ENCODE measurements at regions not wholly inside any gene's neighbourhood (a gene's known extent, or its start where the extent isn't known, plus 50 kb on each side); places are given as distances from the start of the nearest gene placed in this dataset.

DNA sequence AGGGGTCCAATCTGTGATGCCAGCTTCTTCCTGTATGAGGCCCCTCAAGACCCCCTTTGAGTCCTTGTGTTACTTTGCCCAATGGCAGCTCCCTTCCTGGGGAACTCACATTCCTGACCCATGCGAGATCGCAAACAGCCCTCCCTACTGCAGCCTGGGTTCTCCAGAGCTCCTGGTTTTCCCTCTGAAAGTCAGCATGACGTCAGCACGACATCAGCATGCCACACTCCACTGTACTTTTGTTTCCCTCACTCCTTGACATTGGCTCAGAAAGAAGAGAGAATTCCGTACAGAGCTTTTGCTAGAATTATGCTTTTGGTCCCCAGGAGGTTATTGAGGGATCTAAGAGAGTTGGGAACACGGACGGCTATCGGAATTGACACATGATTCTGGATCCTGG lies 168.1 kb upstream of the PIRT start (continued):
- TF ChIP-seq KLF5 (IDR thresholded peaks at IDR 0.05; ENCODE audit: partially characterized antibody) = no peak
- no peak for TF ChIP-seq IKZF2 (IDR thresholded peaks at IDR 0.05)

GRCh38 chr17:11002417-11002816 lies 164.5 kb upstream of the PIRT start:
- no peak for ATAC-seq
- ChIA-PET SMC1A (ENCODE audit: uncharacterized antibody, unreplicated experiment) (no interaction called here), POLR2A (no interaction called here), RAD21 (ENCODE audit: unreplicated experiment) (no interaction called here), CTCF (no interaction called here)
- H3K4me3 ChIP-seq = no peak overlapping the region
- no peak for TF ChIP-seq NFYB (IDR thresholded peaks at IDR 0.05; ENCODE audit: insufficient read depth, low read depth, low read length)
- no peak for TF ChIP-seq ASH2L (IDR thresholded peaks at IDR 0.05; ENCODE audit: borderline replicate concordance, low read depth)
- TF ChIP-seq, protein P1, sequence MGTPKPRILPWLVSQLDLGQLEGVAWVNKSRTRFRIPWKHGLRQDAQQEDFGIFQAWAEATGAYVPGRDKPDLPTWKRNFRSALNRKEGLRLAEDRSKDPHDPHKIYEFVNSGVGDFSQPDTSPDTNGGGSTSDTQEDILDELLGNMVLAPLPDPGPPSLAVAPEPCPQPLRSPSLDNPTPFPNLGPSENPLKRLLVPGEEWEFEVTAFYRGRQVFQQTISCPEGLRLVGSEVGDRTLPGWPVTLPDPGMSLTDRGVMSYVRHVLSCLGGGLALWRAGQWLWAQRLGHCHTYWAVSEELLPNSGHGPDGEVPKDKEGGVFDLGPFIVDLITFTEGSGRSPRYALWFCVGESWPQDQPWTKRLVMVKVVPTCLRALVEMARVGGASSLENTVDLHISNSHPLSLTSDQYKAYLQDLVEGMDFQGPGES (IDR thresholded peaks at IDR 0.05) = no peak
- no peak for TF ChIP-seq POU2F2 (IDR thresholded peaks at IDR 0.05; ENCODE audit: borderline replicate concordance, low read depth, low read length)
- TF ChIP-seq KAT2A (conservative IDR thresholded peaks at IDR 0.05; ENCODE audit: control insufficient read depth, low read depth, low read length) = no peak
- no peak for TF ChIP-seq RBBP5 (conservative IDR thresholded peaks at IDR 0.05)
- no peak for TF ChIP-seq CBX3 (IDR thresholded peaks at IDR 0.05; ENCODE audit: borderline replicate concordance, low read depth)
- no peak for TF ChIP-seq NR2C1 (IDR thresholded peaks at IDR 0.05)
- TF ChIP-seq SIX5 (IDR thresholded peaks at IDR 0.05; ENCODE audit: low read depth, low read length, severe bottlenecking) = no peak
- TF ChIP-seq USF2 (IDR thresholded peaks at IDR 0.05; ENCODE audit: borderline replicate concordance, low read depth, low read length) = no peak
- TF ChIP-seq MAX (IDR thresholded peaks at IDR 0.05; ENCODE audit: low read depth, low read length) = no peak
- TF ChIP-seq NR2C2 (IDR thresholded peaks at IDR 0.05; ENCODE audit: borderline replicate concordance, control insufficient read depth, insufficient read length, low read depth) = no peak
- no peak for TF ChIP-seq CBX5 (IDR thresholded peaks at IDR 0.05; ENCODE audit: low read depth)
- no peak for TF ChIP-seq RELB (IDR thresholded peaks at IDR 0.05; ENCODE audit: low read depth)
- TF ChIP-seq MTA3 (IDR thresholded peaks at IDR 0.05; ENCODE audit: borderline replicate concordance, low read length) = no peak
- TF ChIP-seq ZZZ3 (IDR thresholded peaks at IDR 0.05; ENCODE audit: control insufficient read depth, insufficient read length, low read depth) = no peak
- no peak for TF ChIP-seq BHLHE40 (IDR thresholded peaks at IDR 0.05; ENCODE audit: borderline replicate concordance in 1 of 2, low read depth in 2 of 2, low read length in 1 of 2)
- H3K9me3 ChIP-seq (replicated peaks; ENCODE audit: control insufficient read depth, insufficient read depth, low read length) = no peaks in the 10 kb centered on the region
- DNase-seq (ENCODE audit: low read depth, low spot score) = no peak
- BruUV-seq (replicated peaks) = no TSS peak
- WGBS (ENCODE audit: insufficient coverage, insufficient replicate concordance, low lambda C conversion rate, missing lambda C conversion rate) = 15% methylated on average over 2 of the region's 2 CpGs
- intact Hi-C loops (cut with micrococcal nuclease; ENCODE audit: unreplicated experiment) (no loop called here), in situ Hi-C loops (cut with MboI) (loop anchor here (25.0 kb wide), 3 partner anchors 160 to 410 kb away; no protein-coding TSS in a partner anchor)
- H3K4me2 ChIP-seq (ENCODE audit: control insufficient read depth, insufficient read depth) = no peak overlapping the region
- no peaks in the 10 kb centered on the region for H3K4me1 ChIP-seq (ENCODE audit: control insufficient read depth, insufficient read depth, low read length)
- no peaks in the 10 kb centered on the region for H3K27me3 ChIP-seq (replicated peaks in 1 of 2; ENCODE audit: control insufficient read depth in 2 of 2, insufficient read depth in 2 of 2, low read length in 1 of 2)
- H4K20me1 ChIP-seq (ENCODE audit: control insufficient read depth, insufficient read depth) = no peaks in the 10 kb centered on the region
- H3K27ac ChIP-seq (ENCODE audit: control insufficient read depth, insufficient read depth) = no peak overlapping the region
- H3K79me2 ChIP-seq (ENCODE audit: control insufficient read depth, insufficient read depth, low read length) = no peaks in the 10 kb centered on the region
- no peaks in the 10 kb centered on the region for H3K36me3 ChIP-seq (ENCODE audit: control insufficient read depth in 2 of 2, insufficient read depth in 2 of 2, low read length in 1 of 2)
- no peak overlapping the region for H3K9ac ChIP-seq (ENCODE audit: control insufficient read depth, insufficient read depth, low read length)
- H2AFZ ChIP-seq (ENCODE audit: control insufficient read depth, low read depth, low read length) = no peak overlapping the region
- no peak for FAIRE-seq
